Endothelial cell of umbilical vein (primary cell): ENCODE measurements at regions not wholly inside any gene's neighbourhood (a gene's known extent, or its start where the extent isn't known, plus 50 kb on each side); places are given as distances from the start of the nearest gene placed in this dataset.

Experiments
- BruUV-seq: library from RNA; stranded (reverse); fragments of 400-500 nt; replicated peaks from 2 replicates; lab custom pipeline; 2021; lab: Mats Ljungman, UMichigan
- CTCF ChIA-PET: fragments of 300-600, 350-600 bp; sonication (Branson Sonifier 250); formaldehyde crosslinking; loops from one replicate; lab custom pipeline; 2021; ENCODE audit warnings: antibody characterized with exemption, inconsistent platforms; lab: Charles Lee
- POLR2A ChIA-PET: fragments of 300-600, 350-600 bp; sonication (Branson Sonifier 250); formaldehyde crosslinking; loops from one replicate; lab custom pipeline; 2021; ENCODE audit warnings: antibody characterized with exemption, inconsistent platforms; lab: Charles Lee
- DNase-seq: peaks from one replicate; pipeline ENCODE4 v3.0.0-alpha.2; 2011; ENCODE audit warnings: low read depth, low spot score
- FAIRE-seq: peaks from 2 replicates; lab custom pipeline; 2011; peaks lifted over from hg19 to GRCh38; lab: Jason Lieb, UNC
- H2AFZ ChIP-seq: 2 replicates; pipeline ENCODE4 v1.6.0; 2012; ENCODE audit warnings: low read depth, low read length, control low read depth, inconsistent platforms
- H3K27ac ChIP-seq: 2 replicates; pipeline ENCODE4 v1.5.1; 2011; ENCODE audit warnings: low read depth, mild to moderate bottlenecking, control low read depth, low read length, moderate library complexity; ENCODE audit not compliant: insufficient read depth
- H3K27me3 ChIP-seq, 2 experiments: 2 replicates each; pipeline versions ENCODE4 v1.6.0 to v1.6.1; 2011; ENCODE audit warnings: low read length in 2 of 2, mixed read lengths in 1 of 2; ENCODE audit not compliant: control insufficient read depth in 2 of 2, insufficient read depth in 2 of 2
- H3K36me3 ChIP-seq, 2 experiments: 2 replicates in 1 of 2; 3 replicates in 1 of 2; pipeline ENCODE4 v1.5.1; 2011; ENCODE audit warnings: low read length in 2 of 2, mild to moderate bottlenecking in 1 of 2, moderate library complexity in 1 of 2; ENCODE audit not compliant: control insufficient read depth in 2 of 2, insufficient read depth in 2 of 2; ENCODE audit errors: extremely low read depth in 1 of 2
- H3K4me1 ChIP-seq: 3 replicates; pipeline ENCODE4 v1.5.1; 2011; ENCODE audit warnings: mild to moderate bottlenecking, low read length; ENCODE audit not compliant: control insufficient read depth, insufficient read depth; ENCODE audit errors: extremely low read depth
- H3K4me2 ChIP-seq: 2 replicates; pipeline ENCODE4 v1.6.1; 2011; ENCODE audit warnings: low read length, control low read depth, mixed read lengths; ENCODE audit not compliant: insufficient read depth
- H3K4me3 ChIP-seq, 3 experiments: fragments of 200-600 bp in 1 of 3; sonication (generic), shearing (Covaris generic) in 1 of 3; replicated peaks in 1 of 3; 2 replicates each; pipeline ENCODE4 v1.5.1; 2011 to 2016; ENCODE audit warnings: control low read depth in 3 of 3, low read length in 3 of 3, mild to moderate bottlenecking in 2 of 3, inconsistent platforms in 1 of 3, low read depth in 1 of 3, moderate library complexity in 1 of 3; ENCODE audit not compliant: insufficient read depth in 1 of 3
- H3K79me2 ChIP-seq: 2 replicates; pipeline ENCODE4 v1.6.0; 2012; ENCODE audit warnings: low read length, inconsistent platforms; ENCODE audit not compliant: control insufficient read depth, insufficient read depth
- H3K9ac ChIP-seq: replicated peaks from 2 replicates; pipeline ENCODE3; 2011; ENCODE audit warnings: low read length, control low read depth; ENCODE audit not compliant: insufficient read depth; ENCODE audit errors: extremely low read depth
- H3K9me1 ChIP-seq: replicated peaks from 3 replicates; pipeline ENCODE4 v1.6.0; 2011; ENCODE audit warnings: mild to moderate bottlenecking, low read length; ENCODE audit not compliant: control insufficient read depth, insufficient read depth; ENCODE audit errors: extremely low read depth
- H3K9me3 ChIP-seq: replicated peaks from 2 replicates; pipeline ENCODE4 v1.5.1; 2012; ENCODE audit warnings: low read length, inconsistent platforms; ENCODE audit not compliant: control insufficient read depth, insufficient read depth
- H4K20me1 ChIP-seq: replicated peaks from 2 replicates; pipeline ENCODE3; 2011; ENCODE audit warnings: mild to moderate bottlenecking, low read length; ENCODE audit not compliant: control insufficient read depth, insufficient read depth; ENCODE audit errors: extremely low read depth
- CTCF ChIP-seq, 2 donors: IDR thresholded peaks; 1 replicate in 1 of 2; 2 replicates in 1 of 2; pipeline ENCODE4 v1.5.1; 2011; ENCODE audit warnings: low read length in 2 of 2, mild to moderate bottlenecking in 2 of 2, moderate library complexity in 2 of 2, control low read depth in 1 of 2, inconsistent platforms in 1 of 2, low read depth in 1 of 2; ENCODE audit not compliant: insufficient read depth in 1 of 2; ENCODE audit errors: extremely low read depth in 1 of 2
- EZH2 ChIP-seq: IDR thresholded peaks from 2 replicates; pipeline ENCODE4 v1.6.1; 2012; ENCODE audit warnings: borderline replicate concordance, low read depth, mild to moderate bottlenecking, moderate library complexity, low read length, inconsistent platforms; ENCODE audit not compliant: severe bottlenecking
- FOS ChIP-seq: IDR thresholded peaks from 2 replicates; pipeline ENCODE4 v1.6.1; 2011; ENCODE audit warnings: mild to moderate bottlenecking, low read length, moderate library complexity, borderline replicate concordance; ENCODE audit not compliant: insufficient read depth
- GATA2 ChIP-seq: IDR thresholded peaks from 2 replicates; pipeline ENCODE4 v1.7.0; 2011; ENCODE audit warnings: low read depth, mild to moderate bottlenecking, moderate library complexity, mixed read lengths, low read length; ENCODE audit not compliant: insufficient read length, insufficient read depth
- JUN ChIP-seq: IDR thresholded peaks from 2 replicates; pipeline ENCODE4 v1.6.1; 2011; ENCODE audit warnings: borderline replicate concordance, low read depth; ENCODE audit not compliant: insufficient read length, insufficient read depth
- MAX ChIP-seq: IDR thresholded peaks from 2 replicates; pipeline ENCODE4 v1.6.1; 2011; ENCODE audit not compliant: insufficient read depth, insufficient read length
- MYC ChIP-seq: IDR thresholded peaks from one replicate; pipeline ENCODE4 v1.6.1; 2011; ENCODE audit warnings: mild to moderate bottlenecking, low read depth, low read length
- POLR2A ChIP-seq: IDR thresholded peaks from 2 replicates; pipeline ENCODE4 v1.6.1; 2012; ENCODE audit warnings: low read depth, mild to moderate bottlenecking, control low read depth, low read length
- POLR2AphosphoS5 ChIP-seq: IDR thresholded peaks from 2 replicates; pipeline ENCODE4 v1.6.1; 2012; ENCODE audit warnings: low read depth, mild to moderate bottlenecking, control low read depth, low read length, moderate library complexity; ENCODE audit not compliant: insufficient read depth
- dilution Hi-C: fragments of 300-500 bp; cut with MboI; formaldehyde crosslinking; loops from one replicate; pipeline ENCODE4 v1.15.0; 2019; ENCODE audit warnings: low sequenced_read_pairs; ENCODE audit not compliant: extremely low pct_ligation_motif_present
- intact Hi-C: fragments of 100-400 bp; cut with micrococcal nuclease; formaldehyde crosslinking; loops from one replicate; pipeline ENCODE4 v1.10.0; 2022

DNA sequence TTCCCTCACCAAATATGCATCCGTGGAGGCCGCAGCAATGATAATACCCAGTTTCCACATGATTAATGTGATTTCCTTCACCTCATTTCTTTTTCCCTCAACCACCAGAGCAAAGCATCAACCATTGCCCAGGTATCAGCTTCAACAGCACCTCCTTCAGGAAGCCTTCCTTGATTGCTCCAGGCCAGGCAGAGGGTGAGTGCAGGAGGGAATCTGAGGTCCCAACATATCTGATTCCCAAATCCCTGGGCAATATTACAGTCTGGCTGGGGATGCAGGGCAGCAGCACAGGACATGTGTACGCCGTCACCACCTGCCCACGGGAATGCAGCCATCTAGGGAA, 142.4 kb upstream of the MYCN start:
- Histone ChIP-seq H3K4me1 (no peaks in the 10 kb centered on the region), H3K36me3 (no peaks in the 10 kb centered on the region), H3K79me2 (no peaks in the 10 kb centered on the region), H3K9ac (no peak overlapping the region), H2AFZ (no peak overlapping the region), H3K9me3 (no peaks in the 10 kb centered on the region), H3K4me2 (no peak overlapping the region), H3K9me1 (no peaks in the 10 kb centered on the region), H3K27me3 (no peaks in the 10 kb centered on the region), H3K27ac (no peak overlapping the region), H3K4me3 (no peak overlapping the region), H4K20me1 (no peaks in the 10 kb centered on the region)
- no TSS peak for BruUV-seq
- DNase-seq (no peak), FAIRE-seq (no peak)
- dilution Hi-C loops (no loop called here), intact Hi-C loops (no loop called here)
- ChIA-PET CTCF (no interaction called here), POLR2A (no interaction called here)
- TF ChIP-seq POLR2A (no peak), MAX (no peak), GATA2 (no peak), POLR2AphosphoS5 (no peak), EZH2 (no peak), MYC (no peak), FOS (no peak), JUN (no peak), CTCF (IDR thresholded peaks at IDR 0.05; ENCODE audit: extremely low read depth in 1 of 2, insufficient read depth in 1 of 2, low read depth in 1 of 2, low read length in 2 of 2) (no peak)
